ENCODE measurements at regions not wholly inside any gene's neighbourhood (a gene's known extent, or its start where the extent isn't known, plus 50 kb on each side); places are given as distances from the start of the nearest gene placed in this dataset.

DNA sequence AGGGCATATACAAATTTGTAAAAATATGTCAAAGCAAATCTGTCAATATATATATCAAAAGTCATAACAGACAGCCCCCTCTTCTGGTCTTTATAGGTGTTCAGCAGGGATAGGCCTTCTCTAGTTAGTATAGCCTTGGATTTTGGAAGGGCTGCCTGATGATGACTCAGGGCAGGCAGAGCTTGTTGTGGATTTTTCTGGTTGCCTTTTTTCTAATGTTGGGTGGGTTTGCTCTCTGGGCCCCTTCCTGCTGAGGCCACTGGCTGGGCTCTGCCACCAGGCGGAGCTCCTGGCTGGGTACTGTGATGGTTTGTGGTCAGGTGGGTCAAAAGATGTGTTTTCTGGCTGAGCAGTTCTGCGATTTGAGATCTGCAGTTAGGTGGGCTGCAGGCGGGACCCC, 294.2 kb downstream of the GRIA2 start:
- no peaks in the 10 kb centered on the region for H3K4me1 ChIP-seq
- no peaks in the 10 kb centered on the region for H3K27me3 ChIP-seq
- H3K36me3 ChIP-seq, result no peaks in the 10 kb centered on the region
- H3K9me3 ChIP-seq, result no peaks in the 10 kb centered on the region
- no peak overlapping the region for H3K27ac ChIP-seq
- no peak overlapping the region for H3K4me3 ChIP-seq
- DNase-seq, result no peak
- TF ChIP-seq, protein P1, sequence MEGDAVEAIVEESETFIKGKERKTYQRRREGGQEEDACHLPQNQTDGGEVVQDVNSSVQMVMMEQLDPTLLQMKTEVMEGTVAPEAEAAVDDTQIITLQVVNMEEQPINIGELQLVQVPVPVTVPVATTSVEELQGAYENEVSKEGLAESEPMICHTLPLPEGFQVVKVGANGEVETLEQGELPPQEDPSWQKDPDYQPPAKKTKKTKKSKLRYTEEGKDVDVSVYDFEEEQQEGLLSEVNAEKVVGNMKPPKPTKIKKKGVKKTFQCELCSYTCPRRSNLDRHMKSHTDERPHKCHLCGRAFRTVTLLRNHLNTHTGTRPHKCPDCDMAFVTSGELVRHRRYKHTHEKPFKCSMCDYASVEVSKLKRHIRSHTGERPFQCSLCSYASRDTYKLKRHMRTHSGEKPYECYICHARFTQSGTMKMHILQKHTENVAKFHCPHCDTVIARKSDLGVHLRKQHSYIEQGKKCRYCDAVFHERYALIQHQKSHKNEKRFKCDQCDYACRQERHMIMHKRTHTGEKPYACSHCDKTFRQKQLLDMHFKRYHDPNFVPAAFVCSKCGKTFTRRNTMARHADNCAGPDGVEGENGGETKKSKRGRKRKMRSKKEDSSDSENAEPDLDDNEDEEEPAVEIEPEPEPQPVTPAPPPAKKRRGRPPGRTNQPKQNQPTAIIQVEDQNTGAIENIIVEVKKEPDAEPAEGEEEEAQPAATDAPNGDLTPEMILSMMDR (IDR thresholded peaks at IDR 0.05), result no peak
- TF ChIP-seq POLR2A (IDR thresholded peaks at IDR 0.05), result no peak
- intact Hi-C loops (cut with DNase I; ENCODE audit: low total_unique reads), result no loop called here

DNA sequence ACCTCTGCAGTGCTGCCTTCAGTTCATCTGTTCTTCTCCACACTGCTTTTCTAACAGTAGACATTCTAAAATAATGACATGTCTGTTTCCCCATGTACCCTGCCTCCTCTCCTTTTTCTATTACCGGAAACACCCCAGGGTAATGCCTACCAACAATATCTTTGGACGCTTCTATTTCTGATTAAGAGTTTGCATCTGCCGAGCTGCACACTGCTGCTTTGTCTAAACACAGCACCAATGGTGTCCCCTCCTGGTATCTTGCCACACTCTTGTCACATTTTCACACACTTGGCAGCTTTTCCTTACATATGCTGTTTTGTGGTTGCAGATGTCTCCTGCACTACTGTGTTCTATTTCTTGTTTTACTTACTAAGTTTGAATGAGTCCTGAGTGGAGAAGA, 288.8 kb downstream of the GRIA2 start:
- Histone ChIP-seq H3K27me3 (no peaks in the 10 kb centered on the region), H3K36me3 (no peaks in the 10 kb centered on the region), H3K4me1 (no peaks in the 10 kb centered on the region), H3K9me3 (no peaks in the 10 kb centered on the region), H3K4me3 (no peak overlapping the region), H3K27ac (no peak overlapping the region)
- no peak for TF ChIP-seq POLR2A (IDR thresholded peaks at IDR 0.05)
- TF ChIP-seq, protein P1 (IDR thresholded peaks at IDR 0.05), result no peak
- DNase-seq, result no peak
- intact Hi-C loops (cut with DNase I; ENCODE audit: low total_unique reads), result no loop called here

DNA sequence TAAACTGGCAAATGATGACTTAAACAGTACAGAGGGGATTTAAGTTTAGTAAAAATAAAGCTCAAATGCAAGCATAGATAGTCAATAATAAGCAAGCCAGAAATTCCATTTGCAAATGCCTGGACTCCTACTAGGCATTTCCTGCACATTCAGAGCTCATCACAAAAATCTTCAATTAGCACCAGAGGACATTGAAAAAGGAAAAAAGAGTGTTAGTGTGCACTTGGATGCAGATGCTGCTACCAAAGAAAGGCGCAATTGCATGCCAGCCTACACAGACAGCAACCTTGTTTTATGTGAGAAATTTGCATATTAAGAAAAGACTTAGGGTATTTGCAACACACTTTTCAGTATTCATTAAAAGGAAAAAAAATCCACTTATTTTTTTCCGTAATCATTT, 282.1 kb downstream of the GRIA2 start:
- TF ChIP-seq POLR2A (IDR thresholded peaks at IDR 0.05), result no peak
- TF ChIP-seq, protein P1 (IDR thresholded peaks at IDR 0.05), result no peak
- Histone ChIP-seq H3K27me3 (no peaks in the 10 kb centered on the region), H3K4me3 (no peak overlapping the region), H3K4me1 (no peaks in the 10 kb centered on the region), H3K36me3 (no peaks in the 10 kb centered on the region), H3K27ac (no peak overlapping the region), H3K9me3 (no peaks in the 10 kb centered on the region)
- DNase-seq, result no peak
- intact Hi-C loops (cut with DNase I; ENCODE audit: low total_unique reads), result no loop called here

DNA sequence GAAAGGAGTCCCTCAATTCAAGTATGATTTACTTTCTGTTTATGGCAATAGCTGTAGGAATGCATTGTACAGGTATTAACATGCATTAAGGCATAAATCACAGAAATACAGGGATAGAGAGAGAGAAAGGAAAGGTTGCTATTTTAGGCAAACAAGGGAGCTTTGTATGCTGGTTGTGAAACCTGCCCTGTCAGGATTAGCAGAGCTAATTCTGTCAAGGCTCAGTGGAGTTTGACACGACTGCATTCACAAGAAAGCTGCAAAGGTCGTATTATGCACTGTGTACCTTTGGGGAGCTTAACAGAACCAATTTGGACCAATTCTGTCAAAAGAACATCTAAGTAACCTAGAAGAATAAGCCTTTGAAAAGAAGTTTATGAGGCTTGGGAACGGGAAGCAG, 239.3 kb downstream of the GRIA2 start:
- Histone ChIP-seq H3K36me3 (no peaks in the 10 kb centered on the region), H3K27ac (peak overlapping the region in 1 of 2 donors; percentile 16), H3K4me1 (no peaks in the 10 kb centered on the region), H3K9me3 (no peaks in the 10 kb centered on the region), H3K4me3 (no peak overlapping the region), H3K27me3 (no peaks in the 10 kb centered on the region)
- TF ChIP-seq, protein P1 (IDR thresholded peaks at IDR 0.05), result no peak
- TF ChIP-seq POLR2A (IDR thresholded peaks at IDR 0.05), result no peak
- intact Hi-C loops (cut with DNase I; ENCODE audit: low total_unique reads), result no loop called here
- DNase-seq, result no peak

DNA sequence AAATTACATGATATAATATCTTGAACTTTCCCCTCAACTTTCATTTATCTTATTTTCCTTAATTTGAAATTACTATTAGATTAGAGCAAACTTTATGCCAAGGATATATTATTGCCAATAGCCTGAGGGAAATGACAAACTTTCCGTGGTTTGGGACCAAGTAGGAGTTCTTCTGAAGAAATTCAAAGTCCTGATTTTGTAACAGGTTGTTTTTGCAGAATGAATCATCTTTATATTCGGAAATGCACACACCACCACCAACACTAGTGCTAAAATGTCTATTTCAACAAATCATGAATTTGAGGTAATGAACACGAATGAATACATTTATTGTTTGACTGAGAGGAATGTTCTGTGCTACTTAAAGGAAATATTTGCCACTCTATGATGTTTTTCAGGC, 226.7 kb downstream of the GRIA2 start:
- Histone ChIP-seq H3K4me1 (no peaks in the 10 kb centered on the region), H3K36me3 (no peaks in the 10 kb centered on the region), H3K9me3 (no peaks in the 10 kb centered on the region), H3K27ac (no peak overlapping the region), H3K4me3 (no peak overlapping the region), H3K27me3 (no peaks in the 10 kb centered on the region)
- TF ChIP-seq POLR2A (IDR thresholded peaks at IDR 0.05), result no peak
- TF ChIP-seq, protein P1 (IDR thresholded peaks at IDR 0.05), result no peak
- intact Hi-C loops (cut with DNase I; ENCODE audit: low total_unique reads), result no loop called here
- DNase-seq, result no peak

Measured in uterus (tissue), 3 donors.